Fibroblast of pulmonary artery (primary cell): ENCODE measurements at regions not wholly inside any gene's neighbourhood (a gene's known extent, or its start where the extent isn't known, plus 50 kb on each side); places are given as distances from the start of the nearest gene placed in this dataset.

Source experiments
- DNase-seq: peaks from one replicate; pipeline ENCODE4 v3.0.0-alpha.2; 2010; ENCODE audit warnings: low read depth
- H3K4me3 ChIP-seq: replicated peaks from 2 replicates; pipeline ENCODE4 v1.5.1; 2011; ENCODE audit warnings: low read depth, mild to moderate bottlenecking, control low read depth, low read length, moderate library complexity
- TF ChIP-seq, protein P1 (sequence below): IDR thresholded peaks from 2 replicates; pipeline ENCODE4 v1.5.1; 2011; ENCODE audit warnings: mild to moderate bottlenecking, control low read depth, low read length, inconsistent platforms; ENCODE audit errors: missing control alignments

DNA sequence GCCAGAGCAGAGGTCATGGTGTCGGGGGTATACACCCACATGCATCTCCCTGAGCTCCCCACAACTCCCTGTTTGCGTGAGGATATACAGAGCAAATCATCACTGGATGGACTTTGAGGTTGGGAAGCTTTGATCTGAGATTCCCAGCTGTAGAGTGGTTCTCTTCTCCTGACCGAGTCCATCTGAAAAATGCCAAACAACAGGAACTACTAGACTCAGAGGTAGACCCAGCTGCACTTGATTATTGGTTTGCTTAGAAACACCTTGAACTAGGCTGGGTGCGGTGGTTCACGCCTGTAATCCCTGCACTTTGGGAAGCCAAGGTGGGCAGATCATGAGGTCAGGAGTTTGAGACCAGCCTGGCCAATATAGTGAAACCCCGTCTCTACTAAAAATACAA is 125.0 kb downstream of the UNC5CL start:
- DNase-seq: no peak
- TF ChIP-seq, protein P1, sequence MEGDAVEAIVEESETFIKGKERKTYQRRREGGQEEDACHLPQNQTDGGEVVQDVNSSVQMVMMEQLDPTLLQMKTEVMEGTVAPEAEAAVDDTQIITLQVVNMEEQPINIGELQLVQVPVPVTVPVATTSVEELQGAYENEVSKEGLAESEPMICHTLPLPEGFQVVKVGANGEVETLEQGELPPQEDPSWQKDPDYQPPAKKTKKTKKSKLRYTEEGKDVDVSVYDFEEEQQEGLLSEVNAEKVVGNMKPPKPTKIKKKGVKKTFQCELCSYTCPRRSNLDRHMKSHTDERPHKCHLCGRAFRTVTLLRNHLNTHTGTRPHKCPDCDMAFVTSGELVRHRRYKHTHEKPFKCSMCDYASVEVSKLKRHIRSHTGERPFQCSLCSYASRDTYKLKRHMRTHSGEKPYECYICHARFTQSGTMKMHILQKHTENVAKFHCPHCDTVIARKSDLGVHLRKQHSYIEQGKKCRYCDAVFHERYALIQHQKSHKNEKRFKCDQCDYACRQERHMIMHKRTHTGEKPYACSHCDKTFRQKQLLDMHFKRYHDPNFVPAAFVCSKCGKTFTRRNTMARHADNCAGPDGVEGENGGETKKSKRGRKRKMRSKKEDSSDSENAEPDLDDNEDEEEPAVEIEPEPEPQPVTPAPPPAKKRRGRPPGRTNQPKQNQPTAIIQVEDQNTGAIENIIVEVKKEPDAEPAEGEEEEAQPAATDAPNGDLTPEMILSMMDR: no peak

DNA sequence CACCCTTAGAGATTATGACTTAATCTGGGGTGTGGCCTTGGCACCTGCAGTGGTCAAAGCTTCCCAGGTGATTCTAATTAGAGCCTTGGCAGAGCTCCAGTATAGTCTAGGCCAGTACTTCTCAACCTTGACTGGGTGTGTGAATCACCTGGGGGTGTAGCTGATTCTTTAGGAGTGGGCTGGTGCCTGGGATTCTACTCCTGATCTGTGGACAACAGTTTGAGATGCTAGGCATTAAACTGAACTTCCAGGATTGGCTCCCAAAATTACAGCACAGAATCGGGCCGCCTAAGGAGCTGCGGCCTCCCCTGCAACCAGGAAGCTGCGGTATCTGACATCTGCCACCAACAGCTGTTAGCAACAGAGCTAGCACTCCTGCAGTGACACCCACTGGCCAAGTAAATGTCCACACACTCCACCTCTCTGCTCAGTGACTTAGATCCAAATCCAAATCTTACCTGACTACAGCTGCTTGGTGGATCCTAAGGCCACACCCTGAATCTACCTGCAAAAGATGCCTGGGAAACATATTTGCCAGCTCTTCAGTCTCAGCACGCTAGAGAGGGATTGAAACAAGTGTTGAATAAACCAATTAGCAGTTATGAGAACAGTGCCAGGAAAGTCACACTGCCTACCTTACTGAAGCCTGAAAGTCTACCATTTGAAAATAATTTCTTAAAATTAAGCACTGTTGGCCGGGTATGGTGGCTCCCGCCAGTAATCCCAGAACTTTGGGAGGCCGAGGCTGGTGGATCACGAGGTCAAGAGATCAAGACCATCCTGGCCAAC is 126.7 kb downstream of the UNC5CL start:
- TF ChIP-seq, protein P1: peak; percentile 33
- DNase-seq: peak; percentile 36
- no peak overlapping the region for H3K4me3 ChIP-seq

More for the DNA sequence above, 125.0 kb downstream of the UNC5CL start:
- H3K4me3 ChIP-seq: no peak overlapping the region

DNA sequence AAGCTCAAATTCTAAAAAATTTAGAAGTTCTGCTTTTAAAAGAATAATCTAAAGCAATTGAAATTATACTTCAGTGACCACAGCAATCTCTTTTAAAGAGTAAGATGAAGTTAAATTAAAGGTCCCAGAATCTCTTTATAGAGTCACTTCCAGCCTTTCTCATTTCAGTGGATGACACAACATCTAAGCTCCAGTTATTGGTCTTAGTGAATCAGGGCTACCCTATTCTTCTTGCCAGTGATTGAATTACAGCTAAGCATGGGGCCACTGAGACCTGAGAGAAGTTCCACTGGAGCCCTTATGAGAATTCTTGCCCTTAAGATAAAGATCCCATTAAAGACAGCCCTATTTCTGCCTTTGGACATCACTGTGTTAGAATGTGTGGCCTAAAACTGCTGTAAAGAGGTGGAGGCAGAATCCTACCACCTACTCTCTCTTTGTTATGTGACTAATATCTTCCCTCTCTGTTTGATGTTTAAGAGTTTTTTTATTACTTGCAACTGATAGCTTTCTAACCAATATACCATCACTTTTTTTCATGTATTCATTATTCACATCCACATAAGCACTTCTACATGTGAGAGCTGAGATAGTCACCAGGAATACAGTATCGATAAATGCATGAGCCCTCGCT is 128.6 kb downstream of the UNC5CL start:
- no peak overlapping the region for H3K4me3 ChIP-seq
- TF ChIP-seq, protein P1: no peak
- DNase-seq: no peak

DNA sequence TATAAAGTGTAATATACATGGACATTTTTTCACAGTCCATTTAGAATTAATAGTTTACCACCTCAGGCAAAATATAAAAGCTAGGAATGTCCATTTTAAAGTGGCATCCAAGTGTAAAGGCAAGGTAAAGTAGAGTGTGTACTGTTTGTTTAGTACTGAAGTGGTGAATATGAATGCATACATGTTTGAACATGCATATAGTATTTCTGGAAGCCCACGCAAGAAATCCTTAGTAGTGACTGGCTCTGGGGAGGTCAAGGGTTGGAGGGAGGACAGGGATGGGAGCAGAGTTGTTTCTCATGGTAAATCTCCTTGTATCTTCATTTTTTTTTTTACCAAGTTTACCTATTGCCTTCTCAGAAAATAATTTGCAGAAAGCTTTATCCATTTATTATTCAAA is 129.2 kb downstream of the UNC5CL start:
- TF ChIP-seq, protein P1: no peak
- DNase-seq: no peak
- no peak overlapping the region for H3K4me3 ChIP-seq

DNA sequence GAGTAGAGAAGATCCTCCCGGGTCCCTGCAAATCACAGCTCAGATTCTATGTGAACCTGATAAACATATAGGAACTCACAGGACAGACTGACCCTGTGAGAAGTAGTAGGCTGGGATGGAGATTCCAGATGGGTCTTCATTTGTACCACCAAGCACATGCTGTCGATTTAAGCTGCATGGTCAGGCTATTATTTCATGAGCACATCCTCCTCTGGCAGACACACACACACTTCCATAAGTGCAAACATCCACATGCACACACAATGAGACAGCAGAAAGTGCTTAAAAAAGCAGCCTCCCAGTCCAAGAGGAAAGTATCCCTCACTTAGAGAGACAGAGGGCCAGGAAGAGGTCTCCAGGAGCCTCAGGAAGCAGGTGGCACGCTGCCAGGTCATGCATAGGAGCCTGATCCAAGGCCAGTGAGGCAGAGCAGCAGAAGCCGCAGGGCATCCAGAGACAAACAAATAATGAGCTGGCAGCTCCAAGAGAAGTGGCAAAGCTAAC is 131.8 kb downstream of the UNC5CL start:
- DNase-seq: peak; percentile 33
- H3K4me3 ChIP-seq: no peak overlapping the region
- TF ChIP-seq, protein P1: no peak

DNA sequence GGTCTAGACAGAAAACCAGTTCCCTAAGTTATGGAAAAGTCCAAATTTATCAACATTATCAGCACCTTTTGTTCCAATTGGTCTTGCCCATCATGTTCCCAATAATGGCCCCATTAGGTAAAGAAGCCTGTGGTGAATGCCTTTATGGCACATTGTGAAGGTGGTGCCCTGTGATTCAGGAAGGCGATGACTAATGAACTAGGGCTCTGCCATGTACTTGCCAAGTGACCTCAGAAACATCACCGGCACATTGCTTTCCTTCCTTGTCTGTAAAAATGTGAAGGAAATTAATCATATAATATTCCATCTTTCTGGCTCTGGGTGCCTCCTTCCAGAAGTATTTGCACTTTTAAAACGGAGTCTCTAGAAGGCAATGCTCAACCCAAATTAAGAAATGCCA is 132.3 kb downstream of the UNC5CL start:
- no peak overlapping the region for H3K4me3 ChIP-seq
- TF ChIP-seq, protein P1: no peak
- peak; percentile 8 for DNase-seq
